HCT116 (cell line): ENCODE measurements at regions not wholly inside any gene's neighbourhood (a gene's known extent, or its start where the extent isn't known, plus 50 kb on each side); places are given as distances from the start of the nearest gene placed in this dataset.

Experiments used
- ATAC-seq: fragments of 200-7000 bp; cut with Tn5 transposase; 2 replicates; pipeline ENCODE4 v1.9.1; 2020; ENCODE audit warnings: mild to moderate bottlenecking, moderate library complexity
- BruUV-seq: library from RNA; stranded (reverse); fragments of 400-500 nt; replicated peaks from 2 replicates; lab custom pipeline; 2021; lab: Mats Ljungman, UMichigan
- CTCF ChIA-PET: fragments of 300-600 bp; sonication (Branson Sonifier 250); formaldehyde crosslinking; loops from one replicate; lab custom pipeline; 2021; ENCODE audit warnings: antibody characterized with exemption; lab: Charles Lee
- POLR2A ChIA-PET: fragments of 300-600, 350-600 bp; sonication (Branson Sonifier 250); formaldehyde crosslinking; loops from one replicate; lab custom pipeline; 2021; ENCODE audit warnings: antibody characterized with exemption; lab: Charles Lee
- RAD21 ChIA-PET, 2 experiments: fragments of 300-600 bp; sonication (Branson Sonifier 250); formaldehyde crosslinking; loops; one replicate each; lab custom pipeline; 2023; ENCODE audit warnings: low total read pairs in 2 of 2; ENCODE audit not compliant: uncharacterized antibody in 2 of 2, unreplicated experiment in 2 of 2, low non-redundant PET in 1 of 2; lab: Charles Lee
- DNase-seq: peaks from one replicate; pipeline ENCODE4 v3.0.0-alpha.2; 2010; ENCODE audit warnings: low read depth, low spot score
- H2AFZ ChIP-seq: fragments of 200-600 bp; shearing (Covaris generic), sonication (generic); 2 replicates; pipeline ENCODE4 v1.6.1; 2017; ENCODE audit warnings: low read depth, mixed run types, mixed read lengths, antibody characterized with exemption, low read length; ENCODE audit not compliant: poor library complexity, severe bottlenecking
- H3K27ac ChIP-seq: 2 replicates; pipeline ENCODE4 v1.5.1; 2012; ENCODE audit warnings: low read depth, low read length
- H3K27me3 ChIP-seq: fragments of 200-600 bp; sonication (generic); 2 replicates; pipeline ENCODE4 v1.6.1; 2016; ENCODE audit warnings: mixed run types, low read length, mixed read lengths; ENCODE audit not compliant: insufficient read depth
- H3K36me3 ChIP-seq, 2 experiments: fragments of 200-500 bp in 1 of 2; fragments of 200-600 bp in 1 of 2; sonication (Bioruptor generic) in 1 of 2; sonication (generic) in 1 of 2; 2 replicates each; pipeline versions ENCODE4 v1.5.1 to v1.6.1; 2014 to 2016; ENCODE audit warnings: low read length in 2 of 2, inconsistent platforms in 1 of 2, mixed read lengths in 1 of 2, mixed run types in 1 of 2; ENCODE audit not compliant: insufficient read depth in 2 of 2, control insufficient read depth in 1 of 2
- H3K4me1 ChIP-seq, 2 experiments: fragments of 200-600 bp in 1 of 2; sonication (generic) in 1 of 2; 2 replicates each; pipeline versions ENCODE4 v1.5.1 to v1.6.1; 2012 to 2017; ENCODE audit warnings: low read length in 2 of 2, inconsistent platforms in 1 of 2, mild to moderate bottlenecking in 1 of 2, mixed read lengths in 1 of 2, mixed run types in 1 of 2, moderate library complexity in 1 of 2; ENCODE audit not compliant: insufficient read depth in 2 of 2, control insufficient read depth in 1 of 2
- H3K4me2 ChIP-seq: fragments of 200-600 bp; sonication (generic); 2 replicates; pipeline ENCODE4 v1.6.1; 2017; ENCODE audit warnings: mixed run types, low read length, mixed read lengths
- H3K4me3 ChIP-seq, 2 experiments: fragments of 200-600 bp in 1 of 2; sonication (generic) in 1 of 2; replicated peaks in 1 of 2; 2 replicates each; pipeline ENCODE4 v1.5.1; 2011 to 2016; ENCODE audit warnings: low read length in 2 of 2, control low read depth in 1 of 2, low read depth in 1 of 2, mild to moderate bottlenecking in 1 of 2, mixed read lengths in 1 of 2, mixed run types in 1 of 2
- H3K79me2 ChIP-seq: fragments of 200-600 bp; sonication (generic); 2 replicates; pipeline ENCODE4 v1.6.1; 2017; ENCODE audit warnings: mild to moderate bottlenecking, mixed run types, low read length, moderate library complexity, mixed read lengths; ENCODE audit not compliant: insufficient read depth
- H3K9ac ChIP-seq: fragments of 200-600 bp; sonication (generic); 2 replicates; pipeline ENCODE4 v1.6.1; 2016; ENCODE audit warnings: low read length, mixed read lengths
- H3K9me2 ChIP-seq: fragments of 200-600 bp; sonication (generic), shearing (Covaris generic); 2 replicates; pipeline ENCODE4 v1.6.1; 2017; ENCODE audit warnings: mixed run types, mild to moderate bottlenecking, moderate library complexity; ENCODE audit not compliant: insufficient read depth
- H3K9me3 ChIP-seq, 2 experiments: fragments of 200-500 bp in 1 of 2; fragments of 200-600 bp in 1 of 2; sonication (Bioruptor generic) in 1 of 2; sonication (generic) in 1 of 2; 2 replicates each; pipeline ENCODE4 v1.6.1; 2014 to 2017; ENCODE audit warnings: low read length in 2 of 2, mixed read lengths in 2 of 2, inconsistent platforms in 1 of 2, low read depth in 1 of 2, mild to moderate bottlenecking in 1 of 2, mixed run types in 1 of 2, moderate library complexity in 1 of 2; ENCODE audit not compliant: control insufficient read depth in 1 of 2, insufficient read depth in 1 of 2
- H4K20me1 ChIP-seq: fragments of 200-600 bp; sonication (generic), shearing (Covaris generic); 2 replicates; pipeline ENCODE4 v1.6.1; 2017; ENCODE audit warnings: mixed run types, mild to moderate bottlenecking, moderate library complexity; ENCODE audit not compliant: insufficient read depth
- EZH2 ChIP-seq: fragments of 200-600 bp; sonication (generic); IDR thresholded peaks from 2 replicates; pipeline ENCODE4 v1.6.1; 2017; ENCODE audit warnings: antibody characterized with exemption, mixed run types
- EZH2phosphoT487 ChIP-seq: fragments of 200-600 bp; IDR thresholded peaks from 2 replicates; pipeline ENCODE4 v1.6.1; 2018; ENCODE audit warnings: antibody characterized with exemption, borderline replicate concordance
- JUND ChIP-seq: IDR thresholded peaks from 2 replicates; pipeline ENCODE4 v1.6.1; 2012
- intact Hi-C: fragments of 100-400 bp; cut with micrococcal nuclease; formaldehyde crosslinking; loops from 2 replicates; pipeline ENCODE4 v1.10.0; 2022
- TF ChIP-seq, protein P1 (sequence below): IDR thresholded peaks from 2 replicates; pipeline ENCODE4 v1.6.1; 2012; ENCODE audit warnings: low read depth
- TF ChIP-seq, protein P2 (sequence below): IDR thresholded peaks from 2 replicates; pipeline ENCODE4 v1.6.1; 2011; ENCODE audit warnings: mild to moderate bottlenecking, low read length, moderate library complexity; ENCODE audit not compliant: insufficient replicate concordance; ENCODE audit errors: extremely low read depth

DNA sequence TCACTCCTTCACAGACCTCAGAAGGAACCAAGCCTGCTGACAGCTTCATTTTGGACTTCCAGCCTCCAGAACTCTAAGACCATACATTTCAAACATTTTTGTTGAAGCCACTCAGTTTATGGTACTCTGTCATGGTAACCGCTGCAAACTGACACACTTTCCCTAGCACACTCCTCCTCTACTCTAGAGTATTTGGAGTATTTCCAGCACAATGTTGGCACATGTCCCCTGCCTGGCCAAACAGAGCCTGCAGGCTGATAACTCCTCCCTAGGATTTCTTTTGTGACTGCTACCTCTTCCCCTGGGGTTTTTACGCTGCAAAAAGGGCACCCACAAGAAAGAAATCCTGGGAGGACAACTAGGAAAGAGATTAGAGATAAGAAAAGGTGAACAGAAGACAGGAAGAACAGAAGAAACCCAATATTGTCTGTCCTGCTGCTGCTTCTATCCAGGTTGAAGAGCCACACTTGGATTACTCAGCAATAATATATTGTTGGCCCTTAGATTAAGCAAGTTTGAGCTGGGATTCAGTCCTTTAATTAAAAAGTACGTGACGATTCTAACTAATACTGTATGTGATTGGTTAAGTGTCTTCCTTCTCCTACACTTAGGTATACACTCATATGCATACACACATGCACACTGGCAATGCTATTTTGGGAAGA, 844.1 kb downstream of the LTN1 start:
- ChIA-PET RAD21 (no interaction called here), POLR2A (no interaction called here), CTCF (no interaction called here)
- H4K20me1 ChIP-seq, result no peaks in the 10 kb centered on the region
- H2AFZ ChIP-seq, result no peak overlapping the region
- H3K4me3 ChIP-seq, result no peak overlapping the region
- no peaks in the 10 kb centered on the region for H3K36me3 ChIP-seq
- no peak overlapping the region for H3K9ac ChIP-seq
- no peak overlapping the region for H3K4me2 ChIP-seq
- ATAC-seq, result no peak
- no peak overlapping the region for H3K27ac ChIP-seq
- H3K9me3 ChIP-seq, result peaks cover 15 to 30% of the 10 kb centered on the region in 2 experiments; a peak in 2 of 4 replicates
- no peak for TF ChIP-seq JUND
- TF ChIP-seq EZH2, result no peak
- TF ChIP-seq, protein P1, sequence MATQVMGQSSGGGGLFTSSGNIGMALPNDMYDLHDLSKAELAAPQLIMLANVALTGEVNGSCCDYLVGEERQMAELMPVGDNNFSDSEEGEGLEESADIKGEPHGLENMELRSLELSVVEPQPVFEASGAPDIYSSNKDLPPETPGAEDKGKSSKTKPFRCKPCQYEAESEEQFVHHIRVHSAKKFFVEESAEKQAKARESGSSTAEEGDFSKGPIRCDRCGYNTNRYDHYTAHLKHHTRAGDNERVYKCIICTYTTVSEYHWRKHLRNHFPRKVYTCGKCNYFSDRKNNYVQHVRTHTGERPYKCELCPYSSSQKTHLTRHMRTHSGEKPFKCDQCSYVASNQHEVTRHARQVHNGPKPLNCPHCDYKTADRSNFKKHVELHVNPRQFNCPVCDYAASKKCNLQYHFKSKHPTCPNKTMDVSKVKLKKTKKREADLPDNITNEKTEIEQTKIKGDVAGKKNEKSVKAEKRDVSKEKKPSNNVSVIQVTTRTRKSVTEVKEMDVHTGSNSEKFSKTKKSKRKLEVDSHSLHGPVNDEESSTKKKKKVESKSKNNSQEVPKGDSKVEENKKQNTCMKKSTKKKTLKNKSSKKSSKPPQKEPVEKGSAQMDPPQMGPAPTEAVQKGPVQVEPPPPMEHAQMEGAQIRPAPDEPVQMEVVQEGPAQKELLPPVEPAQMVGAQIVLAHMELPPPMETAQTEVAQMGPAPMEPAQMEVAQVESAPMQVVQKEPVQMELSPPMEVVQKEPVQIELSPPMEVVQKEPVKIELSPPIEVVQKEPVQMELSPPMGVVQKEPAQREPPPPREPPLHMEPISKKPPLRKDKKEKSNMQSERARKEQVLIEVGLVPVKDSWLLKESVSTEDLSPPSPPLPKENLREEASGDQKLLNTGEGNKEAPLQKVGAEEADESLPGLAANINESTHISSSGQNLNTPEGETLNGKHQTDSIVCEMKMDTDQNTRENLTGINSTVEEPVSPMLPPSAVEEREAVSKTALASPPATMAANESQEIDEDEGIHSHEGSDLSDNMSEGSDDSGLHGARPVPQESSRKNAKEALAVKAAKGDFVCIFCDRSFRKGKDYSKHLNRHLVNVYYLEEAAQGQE, result no peak
- TF ChIP-seq, protein P2, sequence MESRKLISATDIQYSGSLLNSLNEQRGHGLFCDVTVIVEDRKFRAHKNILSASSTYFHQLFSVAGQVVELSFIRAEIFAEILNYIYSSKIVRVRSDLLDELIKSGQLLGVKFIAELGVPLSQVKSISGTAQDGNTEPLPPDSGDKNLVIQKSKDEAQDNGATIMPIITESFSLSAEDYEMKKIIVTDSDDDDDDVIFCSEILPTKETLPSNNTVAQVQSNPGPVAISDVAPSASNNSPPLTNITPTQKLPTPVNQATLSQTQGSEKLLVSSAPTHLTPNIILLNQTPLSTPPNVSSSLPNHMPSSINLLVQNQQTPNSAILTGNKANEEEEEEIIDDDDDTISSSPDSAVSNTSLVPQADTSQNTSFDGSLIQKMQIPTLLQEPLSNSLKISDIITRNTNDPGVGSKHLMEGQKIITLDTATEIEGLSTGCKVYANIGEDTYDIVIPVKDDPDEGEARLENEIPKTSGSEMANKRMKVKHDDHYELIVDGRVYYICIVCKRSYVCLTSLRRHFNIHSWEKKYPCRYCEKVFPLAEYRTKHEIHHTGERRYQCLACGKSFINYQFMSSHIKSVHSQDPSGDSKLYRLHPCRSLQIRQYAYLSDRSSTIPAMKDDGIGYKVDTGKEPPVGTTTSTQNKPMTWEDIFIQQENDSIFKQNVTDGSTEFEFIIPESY, result no peak
- no peak for TF ChIP-seq EZH2phosphoT487
- H3K79me2 ChIP-seq, result no peaks in the 10 kb centered on the region
- DNase-seq, result no peak
- intact Hi-C loops, result no loop called here
- BruUV-seq, result no TSS peak
- no peaks in the 10 kb centered on the region for H3K27me3 ChIP-seq
- no peaks in the 10 kb centered on the region for H3K4me1 ChIP-seq
- H3K9me2 ChIP-seq, result no peaks in the 10 kb centered on the region
